ENCODE measurements at regions not wholly inside any gene's neighbourhood (a gene's known extent, or its start where the extent isn't known, plus 50 kb on each side); places are given as distances from the start of the nearest gene placed in this dataset.

DNA sequence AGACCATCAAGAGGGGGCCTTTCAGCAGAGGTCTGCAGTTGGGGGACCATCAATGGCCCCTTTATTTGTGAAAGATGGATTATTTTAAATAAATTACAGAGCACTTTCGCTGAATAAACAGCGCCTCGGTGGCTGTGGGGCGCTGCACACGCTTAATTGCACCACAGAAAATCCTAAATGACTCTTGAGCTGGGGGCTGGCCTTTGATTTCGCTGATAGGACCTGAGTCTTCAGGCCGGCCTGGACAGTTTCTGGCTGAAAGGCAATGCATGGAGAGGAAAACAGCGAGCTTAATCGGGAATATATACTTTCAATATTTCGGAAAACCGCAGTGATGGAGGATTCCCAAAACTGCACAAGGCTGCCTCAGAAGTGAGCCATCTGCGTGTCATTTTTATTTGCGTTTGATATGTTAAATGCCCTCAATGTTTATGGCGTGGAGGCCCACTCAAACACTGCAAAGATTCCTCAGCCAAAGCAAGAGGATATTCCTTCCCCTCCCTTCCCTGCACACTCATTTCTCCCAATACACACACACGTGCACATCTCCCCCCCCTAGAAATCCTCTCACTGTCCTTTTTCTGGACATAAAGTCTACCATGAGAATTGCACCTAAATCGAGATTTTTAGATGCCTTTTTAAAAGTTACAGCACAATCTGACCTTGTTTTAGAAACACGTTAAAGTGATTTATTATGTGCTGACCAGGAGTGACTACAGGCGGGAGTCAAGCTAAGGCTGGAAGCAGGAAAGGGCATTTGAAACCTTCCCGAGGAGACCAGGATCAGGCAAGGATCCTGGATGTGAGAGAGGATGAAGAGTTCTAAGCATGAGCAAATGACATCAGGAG is 340.7 kb downstream of the RAB28 start:
- no peaks in the 10 kb centered on the region for H3K9me3 Mint-ChIP-seq
- CTCF ChIA-PET = no interaction called here
- peaks cover 0 to 4% (median 0%) of the 10 kb centered on the region in 5 donors for H3K36me3 Mint-ChIP-seq
- Histone ChIP-seq H3K9me3 (ENCODE audit: control insufficient read depth in 2 of 3, low read length in 3 of 3) (no peaks in the 10 kb centered on the region), H3K4me1 (ENCODE audit: control insufficient read depth in 2 of 2, insufficient read depth in 2 of 2, low read length in 2 of 2) (no peaks in the 10 kb centered on the region), H3K36me3 (ENCODE audit: control insufficient read depth in 2 of 3, insufficient read depth in 3 of 3, low read length in 3 of 3) (no peaks in the 10 kb centered on the region), H3K4me3 (ENCODE audit: low read length) (no peak overlapping the region), H3K27ac (ENCODE audit: low read depth, low read length) (no peak overlapping the region), H3K27me3 (ENCODE audit: control insufficient read depth in 2 of 2, insufficient read depth in 2 of 2, low read length in 2 of 2) (no peaks in the 10 kb centered on the region)
- H3K27ac Mint-ChIP-seq = no peak overlapping the region
- no peak overlapping the region for H3K4me3 Mint-ChIP-seq
- H3K27me3 Mint-ChIP-seq = no peaks in the 10 kb centered on the region
- intact Hi-C loops (cut with micrococcal nuclease) = no loop called here
- ATAC-seq (no peak), DNase-seq (no peak)
- POLR2A ChIA-PET = no interaction called here
- no peaks in the 10 kb centered on the region for H3K4me1 Mint-ChIP-seq

DNA sequence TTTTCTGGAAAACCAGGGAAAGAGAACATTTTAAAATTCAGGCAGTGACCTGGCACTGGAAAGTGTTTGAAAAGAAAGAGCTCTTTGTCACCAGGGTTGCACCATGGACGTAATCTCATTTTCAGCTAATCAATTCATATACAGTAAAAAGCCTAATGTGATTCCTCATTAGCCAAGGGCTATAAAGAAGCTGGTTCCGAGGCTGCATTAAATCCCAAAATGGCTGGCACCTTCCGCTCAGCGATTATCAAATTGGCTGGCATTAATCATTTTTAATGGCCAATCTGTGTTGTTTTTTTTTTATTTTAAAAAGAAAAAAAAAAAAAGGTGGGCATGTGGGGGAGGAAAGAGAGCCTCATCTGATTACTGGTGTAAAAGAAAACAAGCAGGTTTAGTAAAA is 341.4 kb downstream of the RAB28 start:
- Histone ChIP-seq H3K4me1 (ENCODE audit: control insufficient read depth in 2 of 2, insufficient read depth in 2 of 2, low read length in 2 of 2) (no peaks in the 10 kb centered on the region), H3K27ac (ENCODE audit: low read depth, low read length) (no peak overlapping the region), H3K27me3 (ENCODE audit: control insufficient read depth in 2 of 2, insufficient read depth in 2 of 2, low read length in 2 of 2) (no peaks in the 10 kb centered on the region), H3K36me3 (ENCODE audit: control insufficient read depth in 2 of 3, insufficient read depth in 3 of 3, low read length in 3 of 3) (no peaks in the 10 kb centered on the region), H3K9me3 (ENCODE audit: control insufficient read depth in 2 of 3, low read length in 3 of 3) (no peaks in the 10 kb centered on the region), H3K4me3 (ENCODE audit: low read length) (no peak overlapping the region)
- Mint-ChIP-seq H3K27ac (no peak overlapping the region), H3K27me3 (no peaks in the 10 kb centered on the region), H3K4me1 (no peaks in the 10 kb centered on the region), H3K9me3 (no peaks in the 10 kb centered on the region), H3K4me3 (no peak overlapping the region), H3K36me3 (peaks cover 0 to 4% (median 0%) of the 10 kb centered on the region in 5 donors)
- no peak for DNase-seq
- no peak for ATAC-seq
- CTCF ChIA-PET = no interaction called here
- intact Hi-C loops (cut with micrococcal nuclease) = no loop called here
- POLR2A ChIA-PET = no interaction called here

DNA sequence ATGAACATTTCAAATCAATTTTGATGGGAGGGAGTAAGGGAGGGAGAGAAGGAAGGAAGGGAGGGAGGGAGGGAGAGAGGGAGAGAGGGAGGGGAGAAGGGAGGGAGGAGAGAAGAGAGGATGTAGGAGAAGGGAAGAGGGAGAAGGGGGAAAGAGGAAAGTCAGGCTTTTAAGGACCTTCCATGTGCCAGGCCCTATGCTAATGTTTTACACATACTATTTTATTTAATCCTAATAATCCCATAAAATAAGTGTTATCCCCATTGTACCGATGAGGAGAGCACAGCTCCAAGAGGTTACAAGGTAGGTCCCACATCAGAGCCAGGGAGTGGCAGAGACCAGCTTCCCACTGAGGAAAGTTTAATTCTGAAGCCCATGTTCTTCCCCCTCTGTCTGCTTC is 341.9 kb downstream of the RAB28 start:
- H3K36me3 Mint-ChIP-seq = peaks cover 0 to 4% (median 0%) of the 10 kb centered on the region in 5 donors
- intact Hi-C loops (cut with micrococcal nuclease) = no loop called here
- no peak for DNase-seq
- no peaks in the 10 kb centered on the region for H3K27me3 Mint-ChIP-seq
- H3K27ac ChIP-seq (ENCODE audit: low read depth, low read length) = no peak overlapping the region
- H3K36me3 ChIP-seq (ENCODE audit: control insufficient read depth in 2 of 3, insufficient read depth in 3 of 3, low read length in 3 of 3) = no peaks in the 10 kb centered on the region
- H3K4me3 Mint-ChIP-seq = no peak overlapping the region
- H3K4me1 ChIP-seq (ENCODE audit: control insufficient read depth in 2 of 2, insufficient read depth in 2 of 2, low read length in 2 of 2) = no peaks in the 10 kb centered on the region
- no peaks in the 10 kb centered on the region for H3K27me3 ChIP-seq (ENCODE audit: control insufficient read depth in 2 of 2, insufficient read depth in 2 of 2, low read length in 2 of 2)
- CTCF ChIA-PET = no interaction called here
- H3K4me3 ChIP-seq (ENCODE audit: low read length) = no peak overlapping the region
- ATAC-seq = no peak
- no peaks in the 10 kb centered on the region for H3K4me1 Mint-ChIP-seq
- H3K27ac Mint-ChIP-seq = no peak overlapping the region
- H3K9me3 ChIP-seq (ENCODE audit: control insufficient read depth in 2 of 3, low read length in 3 of 3) = no peaks in the 10 kb centered on the region
- POLR2A ChIA-PET = no interaction called here
- no peaks in the 10 kb centered on the region for H3K9me3 Mint-ChIP-seq

DNA sequence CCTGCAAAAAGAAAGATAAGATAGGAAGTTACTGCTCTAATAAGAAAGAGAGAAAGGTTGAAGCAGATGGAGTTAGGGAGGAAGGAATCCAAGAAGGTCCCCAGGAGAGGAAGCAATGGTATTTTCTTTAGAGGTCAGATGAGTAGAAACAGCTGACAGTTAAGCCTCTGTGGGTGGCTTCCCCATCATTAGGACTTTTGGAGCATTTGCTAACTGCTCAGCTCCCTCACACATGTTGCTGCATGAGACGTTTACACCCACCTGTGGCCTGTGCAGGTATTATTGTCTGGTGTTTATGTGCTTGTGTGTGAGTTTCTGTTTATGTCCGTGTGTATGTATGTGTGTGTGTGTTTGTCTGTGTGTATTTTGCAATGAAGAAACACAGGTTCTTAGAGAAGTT is 346.8 kb downstream of the RAB28 start:
- peaks cover 0 to 14% (median 5%) of the 10 kb centered on the region in 5 donors for H3K36me3 Mint-ChIP-seq
- H3K27ac Mint-ChIP-seq = no peak overlapping the region
- H3K4me1 ChIP-seq (ENCODE audit: control insufficient read depth in 2 of 2, insufficient read depth in 2 of 2, low read length in 2 of 2) = no peaks in the 10 kb centered on the region
- H3K4me3 ChIP-seq (ENCODE audit: low read length) = no peak overlapping the region
- ChIA-PET CTCF (no interaction called here), POLR2A (no interaction called here)
- no peaks in the 10 kb centered on the region for H3K4me1 Mint-ChIP-seq
- no peaks in the 10 kb centered on the region for H3K36me3 ChIP-seq (ENCODE audit: control insufficient read depth in 2 of 3, insufficient read depth in 3 of 3, low read length in 3 of 3)
- intact Hi-C loops (cut with micrococcal nuclease) = no loop called here
- ATAC-seq (no peak), DNase-seq (no peak)
- H3K9me3 ChIP-seq (ENCODE audit: control insufficient read depth in 2 of 3, low read length in 3 of 3) = peaks cover 0 to 4% (median 0%) of the 10 kb centered on the region in 3 experiments
- H3K4me3 Mint-ChIP-seq = no peak overlapping the region
- H3K9me3 Mint-ChIP-seq = peaks cover 0 to 7% (median 3%) of the 10 kb centered on the region in 11 donors
- no peak overlapping the region for H3K27ac ChIP-seq (ENCODE audit: low read depth, low read length)
- H3K27me3 Mint-ChIP-seq = no peaks in the 10 kb centered on the region
- no peaks in the 10 kb centered on the region for H3K27me3 ChIP-seq (ENCODE audit: control insufficient read depth in 2 of 2, insufficient read depth in 2 of 2, low read length in 2 of 2)

DNA sequence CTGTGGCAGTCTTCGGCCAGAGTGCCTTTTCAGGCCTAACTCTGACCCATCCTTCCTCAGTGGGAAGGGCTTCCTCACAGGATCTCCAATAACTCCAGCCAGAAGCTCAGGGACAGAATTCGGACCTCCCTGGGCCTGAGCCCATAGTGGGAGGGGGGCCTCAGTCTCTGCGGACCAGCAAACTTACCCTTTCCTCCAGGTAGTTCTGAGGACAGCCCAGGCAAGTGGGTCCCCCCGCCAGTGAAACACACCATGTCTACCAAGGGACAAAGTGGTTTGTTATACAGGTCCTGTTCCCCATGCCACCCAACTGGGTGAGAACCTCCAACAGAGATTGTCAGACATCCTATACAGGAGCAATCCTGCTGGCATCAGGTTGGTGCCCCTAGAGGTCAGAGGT is 350.4 kb downstream of the RAB28 start:
- Histone ChIP-seq H3K4me1 (ENCODE audit: control insufficient read depth in 2 of 2, insufficient read depth in 2 of 2, low read length in 2 of 2) (no peaks in the 10 kb centered on the region), H3K36me3 (ENCODE audit: control insufficient read depth in 2 of 3, insufficient read depth in 3 of 3, low read length in 3 of 3) (no peaks in the 10 kb centered on the region), H3K27ac (ENCODE audit: low read depth, low read length) (no peak overlapping the region), H3K9me3 (ENCODE audit: control insufficient read depth in 2 of 3, low read length in 3 of 3) (peaks cover 0 to 4% (median 0%) of the 10 kb centered on the region in 3 experiments), H3K4me3 (ENCODE audit: low read length) (no peak overlapping the region), H3K27me3 (ENCODE audit: control insufficient read depth in 2 of 2, insufficient read depth in 2 of 2, low read length in 2 of 2) (no peaks in the 10 kb centered on the region)
- no peak for ATAC-seq
- Mint-ChIP-seq H3K9me3 (peaks cover 0 to 7% (median 4%) of the 10 kb centered on the region in 11 donors), H3K4me1 (no peaks in the 10 kb centered on the region), H3K27me3 (no peaks in the 10 kb centered on the region), H3K36me3 (peaks cover 0 to 14% (median 5%) of the 10 kb centered on the region in 5 donors), H3K27ac (no peak overlapping the region), H3K4me3 (no peak overlapping the region)
- POLR2A ChIA-PET = no interaction called here
- CTCF ChIA-PET = no interaction called here
- no peak for DNase-seq
- intact Hi-C loops (cut with micrococcal nuclease) = no loop called here

DNA sequence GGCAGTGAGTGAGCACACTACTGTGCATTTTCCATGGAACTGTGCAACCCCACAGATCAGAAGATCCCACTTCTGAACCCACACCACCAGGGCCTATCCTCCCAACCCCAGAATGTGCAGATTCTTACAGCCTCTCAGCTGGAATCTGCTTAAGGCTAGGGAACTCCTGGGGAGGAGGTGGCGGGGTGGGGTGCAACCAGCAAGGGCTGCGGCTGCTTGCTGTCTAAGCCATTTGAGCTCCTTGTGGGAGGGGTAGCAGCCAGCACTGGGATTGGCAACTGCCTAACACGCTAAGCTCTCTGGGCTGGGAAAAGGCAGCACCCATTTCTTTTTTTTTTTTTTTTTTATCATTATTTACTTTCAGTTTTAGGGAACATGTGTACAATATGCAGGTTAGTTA is 353.3 kb downstream of the RAB28 start:
- ChIA-PET POLR2A (no interaction called here), CTCF (no interaction called here)
- H3K9me3 ChIP-seq (ENCODE audit: control insufficient read depth in 2 of 3, low read length in 3 of 3) = peaks cover 0 to 4% (median 0%) of the 10 kb centered on the region in 3 experiments
- H3K4me3 Mint-ChIP-seq = no peak overlapping the region
- H3K4me1 ChIP-seq (ENCODE audit: control insufficient read depth in 2 of 2, insufficient read depth in 2 of 2, low read length in 2 of 2) = no peaks in the 10 kb centered on the region
- H3K27me3 ChIP-seq (ENCODE audit: control insufficient read depth in 2 of 2, insufficient read depth in 2 of 2, low read length in 2 of 2) = no peaks in the 10 kb centered on the region
- H3K27ac Mint-ChIP-seq = no peak overlapping the region
- H3K4me3 ChIP-seq (ENCODE audit: low read length) = no peak overlapping the region
- H3K9me3 Mint-ChIP-seq = peaks cover 0 to 7% (median 4%) of the 10 kb centered on the region in 11 donors
- no peak overlapping the region for H3K27ac ChIP-seq (ENCODE audit: low read depth, low read length)
- DNase-seq = no peak
- intact Hi-C loops (cut with micrococcal nuclease) = no loop called here
- H3K36me3 Mint-ChIP-seq = peaks cover 0 to 18% (median 5%) of the 10 kb centered on the region in 5 donors
- no peaks in the 10 kb centered on the region for H3K4me1 Mint-ChIP-seq
- no peak for ATAC-seq
- H3K27me3 Mint-ChIP-seq = peaks cover 0 to 1% (median 0%) of the 10 kb centered on the region in 5 donors
- no peaks in the 10 kb centered on the region for H3K36me3 ChIP-seq (ENCODE audit: control insufficient read depth in 2 of 3, insufficient read depth in 3 of 3, low read length in 3 of 3)

DNA sequence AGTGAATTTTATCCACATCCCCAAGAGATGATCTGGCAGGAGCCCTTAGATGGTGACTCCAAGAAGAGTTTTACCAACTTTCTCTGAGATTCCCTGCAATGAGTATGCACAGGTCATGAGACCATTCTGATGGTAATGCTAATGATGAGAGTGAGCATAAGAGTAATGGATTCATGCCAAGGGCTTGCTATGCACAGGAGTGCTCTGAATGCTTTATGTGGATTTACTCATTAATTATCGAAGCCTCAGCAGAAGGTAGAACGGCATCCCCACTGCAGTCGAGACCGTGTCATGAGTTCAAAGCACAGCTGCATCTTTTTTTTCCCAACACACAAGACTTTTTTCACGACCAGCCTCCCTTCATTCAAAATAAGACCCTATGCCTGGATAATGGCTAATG is 355.0 kb downstream of the RAB28 start:
- ATAC-seq = no peak
- H3K4me3 ChIP-seq (ENCODE audit: low read length) = no peak overlapping the region
- peaks cover 0 to 12% (median 0%) of the 10 kb centered on the region in 5 donors for H3K27me3 Mint-ChIP-seq
- peaks cover 0 to 4% (median 0%) of the 10 kb centered on the region in 3 experiments for H3K9me3 ChIP-seq (ENCODE audit: control insufficient read depth in 2 of 3, low read length in 3 of 3)
- H3K27ac Mint-ChIP-seq = no peak overlapping the region
- DNase-seq = no peak
- H3K4me1 ChIP-seq (ENCODE audit: control insufficient read depth in 2 of 2, insufficient read depth in 2 of 2, low read length in 2 of 2) = no peaks in the 10 kb centered on the region
- H3K36me3 ChIP-seq (ENCODE audit: control insufficient read depth in 2 of 3, insufficient read depth in 3 of 3, low read length in 3 of 3) = no peaks in the 10 kb centered on the region
- no peak overlapping the region for H3K4me3 Mint-ChIP-seq
- ChIA-PET CTCF (no interaction called here), POLR2A (no interaction called here)
- H3K9me3 Mint-ChIP-seq = peaks cover 0 to 6% (median 2%) of the 10 kb centered on the region in 11 donors
- no peaks in the 10 kb centered on the region for H3K4me1 Mint-ChIP-seq
- H3K27ac ChIP-seq (ENCODE audit: low read depth, low read length) = no peak overlapping the region
- H3K36me3 Mint-ChIP-seq = peaks cover 0 to 7% (median 0%) of the 10 kb centered on the region in 5 donors
- intact Hi-C loops (cut with micrococcal nuclease) = no loop called here
- H3K27me3 ChIP-seq (ENCODE audit: control insufficient read depth in 2 of 2, insufficient read depth in 2 of 2, low read length in 2 of 2) = no peaks in the 10 kb centered on the region

Measured in naive thymus-derived CD4-positive, alpha-beta T cell (primary cell).